Testis (tissue), 2 donors: ENCODE measurements at regions not wholly inside any gene's neighbourhood (a gene's known extent, or its start where the extent isn't known, plus 50 kb on each side); places are given as distances from the start of the nearest gene placed in this dataset.

Experiments
- CTCF ChIP-seq, 3 experiments: fragments of 450-650 bp in 2 of 3; fragments of 200-600 bp in 1 of 3; sonication (generic) in 1 of 3; IDR thresholded peaks; one replicate each; pipeline ENCODE4 v1.5.1; 2016 to 2019; ENCODE audit warnings: antibody characterized with exemption in 3 of 3, mild to moderate bottlenecking in 2 of 3, moderate library complexity in 1 of 3
- POLR2A ChIP-seq: fragments of 450-650 bp; IDR thresholded peaks from one replicate; pipeline ENCODE4 v1.6.1; 2017; ENCODE audit warnings: antibody characterized with exemption, mild to moderate bottlenecking, moderate library complexity

GRCh38 chr3:16728770-16729745 lies 123.8 kb upstream of the DAZL start:
- TF ChIP-seq CTCF (IDR thresholded peaks at IDR 0.05) = no peak
- no peak for TF ChIP-seq POLR2A
